GM19455 (cell line): ENCODE measurements at regions not wholly inside any gene's neighbourhood (a gene's known extent, or its start where the extent isn't known, plus 50 kb on each side); places are given as distances from the start of the nearest gene placed in this dataset.

Experiments used
- ATAC-seq: cut with Tn5 transposase; IDR thresholded peaks from one replicate; pipeline ENCODE4 v1.9.1; 2021; ENCODE audit not compliant: unreplicated experiment

- ATAC-seq, result no peak
Observed at GRCh38 chr5:155402927-155403640, 389.5 kb downstream of the KIF4B start.

GRCh38 chr5:155406815-155407214, 393.3 kb downstream of the KIF4B start:
- no peak for ATAC-seq

GRCh38 chr5:155408465-155408864, 394.9 kb downstream of the KIF4B start:
- ATAC-seq, result no peak

GRCh38 chr5:155416765-155417164, 403.2 kb downstream of the KIF4B start:
- ATAC-seq, result no peak

- no peak for ATAC-seq
Observed at GRCh38 chr5:155418960-155419579, 405.5 kb downstream of the KIF4B start.

- ATAC-seq, result no peak
Observed at GRCh38 chr5:155430192-155430591, 416.6 kb downstream of the KIF4B start.

- no peak for ATAC-seq
Observed at GRCh38 chr5:155434267-155434666, 420.7 kb downstream of the KIF4B start.

GRCh38 chr5:155434681-155435080, 421.1 kb downstream of the KIF4B start:
- no peak for ATAC-seq

- no peak for ATAC-seq
Observed at GRCh38 chr5:155441849-155442248, 428.3 kb downstream of the KIF4B start.

- no peak for ATAC-seq
Observed at GRCh38 chr5:155451106-155451505, 437.6 kb downstream of the KIF4B start.

- ATAC-seq, result no peak
Observed at GRCh38 chr5:155455791-155456514, 442.4 kb downstream of the KIF4B start.

GRCh38 chr5:155459889-155460500, 446.4 kb downstream of the KIF4B start:
- no peak for ATAC-seq

GRCh38 chr5:155460501-155460931, 447.0 kb downstream of the KIF4B start:
- ATAC-seq, result no peak

GRCh38 chr5:155461304-155461703, 447.7 kb downstream of the KIF4B start:
- ATAC-seq, result no peak

GRCh38 chr5:155466851-155467250, 453.3 kb downstream of the KIF4B start:
- ATAC-seq, result no peak

GRCh38 chr5:155471027-155471426, 457.5 kb downstream of the KIF4B start:
- ATAC-seq, result no peak

GRCh38 chr5:155472780-155473179, 459.2 kb downstream of the KIF4B start:
- no peak for ATAC-seq

GRCh38 chr5:155475318-155475717, 461.8 kb downstream of the KIF4B start:
- ATAC-seq, result no peak

- no peak for ATAC-seq
Observed at GRCh38 chr5:155480731-155481131, 467.2 kb downstream of the KIF4B start.

- ATAC-seq, result no peak
Observed at GRCh38 chr5:155481182-155481581, 467.6 kb downstream of the KIF4B start.

- no peak for ATAC-seq
Observed at GRCh38 chr5:155482428-155482827, 468.9 kb downstream of the KIF4B start.

- no peak for ATAC-seq
Observed at GRCh38 chr5:155485386-155485785, 471.8 kb downstream of the KIF4B start.
